Pulmonary artery endothelial cell (primary cell): ENCODE measurements at regions not wholly inside any gene's neighbourhood (a gene's known extent, or its start where the extent isn't known, plus 50 kb on each side); places are given as distances from the start of the nearest gene placed in this dataset.

Source experiments
- DNase-seq: peaks from one replicate; pipeline ENCODE4 v3.0.0-alpha.2; 2011; ENCODE audit warnings: low read depth, low spot score

DNA sequence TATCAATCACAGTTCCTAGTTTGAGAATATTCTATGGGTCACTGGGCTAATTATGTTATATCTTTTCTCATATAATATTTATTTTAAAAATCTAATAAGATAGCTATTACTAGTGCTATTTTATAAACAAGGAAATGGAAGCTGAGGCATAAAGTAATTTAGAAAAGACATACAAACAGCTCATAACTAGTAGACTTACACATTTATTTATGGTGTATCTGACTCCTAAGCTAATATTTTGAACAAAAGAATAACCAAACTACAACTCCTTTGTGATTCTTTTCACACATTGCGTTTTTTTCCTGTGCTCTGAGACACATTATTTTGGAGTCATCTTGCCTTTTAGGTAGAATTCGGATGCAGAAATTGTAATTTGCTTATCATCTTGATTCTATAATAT is 742.0 kb upstream of the LRRTM4 start:
- no peak for DNase-seq

GRCh38 chr2:78281164-78281563 is 744.3 kb upstream of the REG3G start:
- DNase-seq: no peak

GRCh38 chr2:78290581-78291214 is 734.8 kb upstream of the REG3G start:
- DNase-seq: no peak

- no peak for DNase-seq
Measured at GRCh38 chr2:78293768-78294167, 731.7 kb upstream of the REG3G start.

- DNase-seq: no peak
Measured at GRCh38 chr2:78301166-78301789, 724.2 kb upstream of the REG3G start.

DNA sequence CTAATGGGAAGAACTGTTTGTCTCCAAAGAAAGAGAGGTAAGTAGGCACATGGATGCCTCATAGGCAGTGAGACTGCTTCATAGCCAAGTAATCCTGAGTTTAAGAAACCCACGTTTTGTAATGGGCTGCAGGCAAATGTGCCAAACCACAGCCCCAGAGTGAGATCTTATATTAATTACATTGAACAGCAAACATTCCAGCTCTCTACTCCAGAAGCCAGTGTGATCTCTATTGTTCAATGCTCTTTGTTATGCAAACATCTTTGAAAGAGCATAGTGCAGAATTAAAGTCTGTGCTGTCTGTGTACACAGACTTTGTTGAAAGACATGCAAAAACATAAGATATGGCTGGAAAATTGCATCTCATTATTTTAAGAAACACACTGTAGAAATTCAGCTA is 720.8 kb upstream of the REG3G start:
- DNase-seq: no peak

DNA sequence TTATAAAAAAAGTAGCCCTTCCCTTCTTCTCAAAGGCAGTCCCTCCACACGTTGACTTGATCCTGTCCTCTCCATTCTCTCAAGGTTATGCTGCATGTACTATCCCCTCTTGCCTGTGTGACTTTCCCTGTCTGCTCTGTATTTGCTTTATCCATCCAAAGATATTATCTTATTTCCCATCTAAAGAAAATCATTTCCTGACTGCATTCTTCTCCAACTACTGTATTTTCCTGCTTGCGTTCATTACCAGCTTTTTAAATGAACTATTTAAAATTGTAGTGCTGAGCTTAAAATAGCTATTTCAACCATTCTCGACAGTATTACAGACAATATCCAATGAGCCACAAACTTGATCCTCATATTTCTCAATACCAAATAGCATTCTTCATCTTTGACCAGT is 716.0 kb upstream of the REG3G start:
- no peak for DNase-seq

DNA sequence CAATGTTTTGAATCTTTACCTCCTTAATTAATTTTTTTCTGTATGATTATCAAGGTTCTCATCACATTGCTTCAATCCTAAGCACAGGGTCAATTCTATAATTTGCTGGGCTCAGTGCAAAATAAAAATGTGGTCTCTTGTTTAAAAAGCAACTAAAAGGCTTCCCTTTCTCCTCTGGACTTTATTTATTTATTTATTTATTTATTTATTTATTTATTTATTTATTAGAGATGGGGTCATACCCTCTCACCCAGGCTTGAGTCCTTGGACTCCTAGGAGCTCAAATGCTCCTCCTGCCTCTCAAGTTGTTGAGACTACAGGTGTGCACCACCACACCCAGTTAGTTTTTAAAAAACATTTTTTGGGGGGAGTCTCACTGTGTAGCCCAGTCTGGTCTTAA is 710.1 kb upstream of the REG3G start:
- no peak for DNase-seq

DNA sequence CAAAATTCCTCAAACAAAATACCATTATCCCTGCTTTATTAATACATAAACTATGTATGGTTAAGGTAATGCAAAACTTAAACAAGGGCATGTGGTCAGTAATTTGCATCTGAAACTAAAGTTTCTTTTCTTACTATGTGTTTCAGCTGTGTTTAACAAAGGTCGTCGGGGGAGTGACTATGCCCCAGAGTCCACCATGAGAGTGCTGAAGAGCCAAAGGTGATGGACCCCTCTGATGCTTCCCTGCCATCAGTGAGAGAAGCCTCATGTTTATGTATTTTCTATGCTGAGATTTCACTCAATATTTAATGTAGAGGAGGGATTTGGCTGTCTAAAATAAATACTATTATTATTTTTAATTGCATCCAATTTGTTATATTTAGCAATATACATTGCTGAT is 707.2 kb upstream of the REG3G start:
- no peak for DNase-seq

DNA sequence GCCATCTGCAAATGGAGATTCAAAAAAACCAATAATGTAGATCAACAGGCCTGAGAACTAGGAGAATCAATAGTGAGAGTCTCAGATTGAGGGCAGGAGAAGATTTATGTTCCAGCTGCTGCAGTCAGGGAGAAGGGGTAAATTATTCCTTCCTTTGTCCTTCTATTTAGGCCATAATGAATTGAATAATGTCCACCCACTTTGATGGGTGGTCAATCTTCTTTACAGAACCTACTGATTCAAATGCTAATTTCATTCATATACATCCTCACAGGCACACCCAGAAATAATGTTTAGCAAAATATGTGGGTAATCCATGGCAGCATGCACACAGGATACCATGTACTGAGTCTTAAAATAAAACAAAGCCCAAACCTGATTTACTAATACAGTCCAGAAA is 695.3 kb upstream of the REG3G start:
- DNase-seq: no peak

- DNase-seq: no peak
Measured at GRCh38 chr2:78351208-78351607, 674.3 kb upstream of the REG3G start.

- no peak for DNase-seq
Measured at GRCh38 chr2:78353168-78353567, 672.3 kb upstream of the REG3G start.

GRCh38 chr2:78355967-78356366 is 669.5 kb upstream of the REG3G start:
- no peak for DNase-seq

DNA sequence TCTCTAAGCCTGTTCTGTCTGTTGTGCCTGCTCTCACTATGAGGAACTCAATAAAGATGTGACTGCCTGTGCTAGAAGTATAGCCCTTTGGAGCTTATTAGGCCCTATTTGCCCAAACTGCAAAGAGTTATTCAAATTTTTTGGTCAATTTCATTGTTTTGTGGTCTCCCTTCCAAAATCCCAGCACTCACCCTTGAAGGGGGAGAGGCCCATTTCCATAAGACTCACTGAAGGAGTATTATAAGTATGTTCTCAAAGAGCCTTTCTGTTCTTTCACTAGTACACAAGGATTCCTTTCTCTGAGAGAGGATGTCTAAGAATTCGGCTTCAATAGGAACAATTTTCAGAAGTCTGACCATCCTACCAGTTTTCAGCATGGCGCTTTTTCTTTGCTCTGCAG is 641.9 kb upstream of the REG3G start:
- DNase-seq: no peak

- no peak for DNase-seq
Measured at GRCh38 chr2:78397198-78397597, 628.3 kb upstream of the REG3G start.

DNA sequence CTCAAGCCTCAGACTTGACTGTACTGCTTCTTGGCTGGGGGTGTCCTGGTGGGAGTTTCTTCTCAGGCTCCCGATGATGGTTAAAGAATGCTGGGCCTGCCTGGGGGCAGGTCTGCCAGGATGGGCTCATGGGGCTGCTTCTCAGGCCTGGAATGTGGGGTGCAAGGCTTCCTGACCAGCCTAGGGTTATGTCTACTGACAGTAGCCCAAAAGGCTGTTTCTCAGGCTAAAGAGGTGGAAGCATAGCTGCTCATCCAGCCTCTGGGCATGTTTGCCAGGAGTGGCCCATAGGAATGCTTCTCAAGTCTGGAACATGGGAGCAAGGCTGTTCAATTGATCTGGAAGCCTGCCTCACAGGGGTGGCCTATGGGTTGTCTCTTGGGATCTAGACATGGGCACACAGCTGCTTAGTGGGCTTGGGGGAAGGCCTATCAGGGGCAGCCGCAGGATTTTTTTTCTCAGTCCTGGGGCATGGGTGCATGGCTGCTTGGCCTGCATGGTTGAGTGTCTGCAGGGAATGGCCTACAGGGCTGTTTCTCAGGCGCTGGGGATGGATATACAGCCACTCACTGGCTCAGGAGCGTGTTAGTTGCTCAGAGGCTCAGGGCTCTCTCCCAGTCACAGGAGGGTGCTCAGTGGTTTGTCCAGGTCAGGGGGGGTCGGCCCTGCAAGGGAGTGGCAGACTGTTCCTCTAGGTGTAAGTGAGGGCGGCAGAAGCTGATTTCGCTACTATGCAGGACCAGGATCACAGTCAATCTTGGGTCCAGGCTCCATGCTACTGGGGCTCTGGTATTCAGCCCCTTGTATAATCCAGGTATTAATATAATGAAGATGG is 617.3 kb upstream of the REG3G start:
- no peak for DNase-seq

- DNase-seq: no peak
Measured at GRCh38 chr2:78408795-78409118, 616.7 kb upstream of the REG3G start.

DNA sequence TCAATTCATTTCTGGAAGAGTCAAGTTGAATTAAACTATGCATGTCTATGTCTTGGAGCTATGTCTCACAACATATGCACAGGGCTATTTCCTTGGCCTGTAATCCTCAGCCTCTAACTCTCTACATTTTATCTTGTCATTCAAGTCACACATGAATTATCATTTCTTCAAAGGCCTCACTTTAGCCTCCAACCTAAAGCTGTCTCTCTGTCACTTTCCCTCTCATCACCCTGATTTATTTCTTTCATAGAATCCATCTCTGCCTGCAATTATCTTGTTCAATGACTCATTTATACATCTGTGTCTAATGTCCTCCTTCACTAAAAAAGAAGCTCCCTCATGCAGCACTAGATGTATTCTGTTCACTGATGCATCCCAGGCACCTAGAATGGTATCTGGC is 614.2 kb upstream of the REG3G start:
- no peak for DNase-seq

DNA sequence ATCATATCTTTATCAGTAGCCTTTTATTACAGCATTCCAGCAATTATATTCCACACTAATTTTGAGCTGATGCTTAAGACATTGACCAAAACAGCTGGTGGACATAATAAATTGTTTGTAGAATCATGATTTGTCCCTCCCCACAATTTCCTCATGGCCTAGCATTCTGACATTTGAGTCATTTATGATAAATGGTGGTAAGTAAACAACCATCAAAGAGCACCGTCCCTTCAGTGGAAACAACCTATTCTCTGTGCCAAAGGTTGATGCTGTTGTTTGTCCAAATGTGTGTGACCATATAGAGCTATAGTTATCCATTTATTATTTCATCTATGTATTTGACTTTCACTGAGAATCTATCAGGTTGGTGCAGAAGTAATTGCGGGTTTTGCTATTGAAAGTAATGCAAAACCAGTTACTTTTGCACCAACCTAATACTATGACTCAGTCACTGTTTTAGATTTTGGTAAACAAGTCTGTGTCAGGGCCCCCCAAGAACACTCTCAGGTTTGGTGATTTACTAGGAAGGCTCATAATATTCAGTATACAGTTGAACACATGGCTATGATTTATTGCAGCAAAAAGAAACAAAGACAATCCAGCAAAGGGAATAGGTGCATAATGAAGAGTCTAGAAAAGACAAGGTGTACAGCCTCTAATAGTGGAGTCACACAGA is 608.7 kb upstream of the REG3G start:
- DNase-seq: no peak

- DNase-seq: no peak
Measured at GRCh38 chr2:78417355-78417754, 608.1 kb upstream of the REG3G start.

- no peak for DNase-seq
Measured at GRCh38 chr2:78418021-78418420, 607.5 kb upstream of the REG3G start.

GRCh38 chr2:78420132-78420531 is 605.4 kb upstream of the REG3G start:
- DNase-seq: no peak
